Panc1 (cell line): ENCODE measurements at regions not wholly inside any gene's neighbourhood (a gene's known extent, or its start where the extent isn't known, plus 50 kb on each side); places are given as distances from the start of the nearest gene placed in this dataset.

Experiments
- ATAC-seq: fragments of 200-7000 bp; cut with Tn5 transposase; 2 replicates; pipeline ENCODE4 v1.9.1; 2020; ENCODE audit warnings: mild to moderate bottlenecking, moderate library complexity
- BruUV-seq: library from RNA; stranded (reverse); fragments of 400-500 nt; replicated peaks from 2 replicates; lab custom pipeline; 2021; lab: Mats Ljungman, UMichigan
- CTCF ChIA-PET: fragments of 300-600 bp; sonication (Branson Sonifier 250); formaldehyde crosslinking; loops from one replicate; lab custom pipeline; 2022; ENCODE audit warnings: antibody characterized with exemption; lab: Charles Lee
- POLR2A ChIA-PET: fragments of 300-600 bp; sonication (Branson Sonifier 250); formaldehyde crosslinking; loops from one replicate; lab custom pipeline; 2022; ENCODE audit warnings: antibody characterized with exemption; lab: Charles Lee
- DNase-seq: peaks from one replicate; pipeline ENCODE4 v3.0.0-alpha.2; 2010; ENCODE audit warnings: low read depth, low spot score
- H3K27ac ChIP-seq: 2 replicates; pipeline ENCODE4 v1.5.1; 2011; ENCODE audit warnings: mild to moderate bottlenecking, low read length, inconsistent platforms
- H3K27me3 ChIP-seq: fragments of 200-500 bp; sonication (Bioruptor generic); 2 replicates; pipeline ENCODE4 v1.6.0; 2014; ENCODE audit warnings: low read length, inconsistent platforms; ENCODE audit not compliant: control insufficient read depth, insufficient read depth
- H3K36me3 ChIP-seq: fragments of 200-500 bp; sonication (Bioruptor generic); 2 replicates; pipeline ENCODE4 v1.5.1; 2014; ENCODE audit warnings: inconsistent platforms, mild to moderate bottlenecking, low read length, moderate library complexity; ENCODE audit not compliant: control insufficient read depth, insufficient read depth
- H3K4me1 ChIP-seq: 2 replicates; pipeline ENCODE4 v1.5.1; 2011; ENCODE audit warnings: inconsistent platforms, mild to moderate bottlenecking, low read length, moderate library complexity; ENCODE audit not compliant: control insufficient read depth, insufficient read depth
- H3K4me3 ChIP-seq, 2 experiments: 2 replicates each; pipeline ENCODE4 v1.5.1; 2011 to 2012; ENCODE audit warnings: low read depth in 2 of 2, low read length in 2 of 2, mild to moderate bottlenecking in 2 of 2, inconsistent platforms in 1 of 2, moderate library complexity in 1 of 2
- H3K9me3 ChIP-seq: fragments of 200-500 bp; sonication (Bioruptor generic); 2 replicates; pipeline ENCODE4 v1.5.1; 2014; ENCODE audit warnings: low read depth, mild to moderate bottlenecking, inconsistent platforms, low read length, moderate library complexity; ENCODE audit not compliant: control insufficient read depth, insufficient read depth
- CTCF ChIP-seq: fragments of 450-650 bp; IDR thresholded peaks from 2 replicates; pipeline ENCODE4 v1.5.1; 2017; ENCODE audit warnings: mild to moderate bottlenecking
- POLR2AphosphoS5 ChIP-seq: IDR thresholded peaks from 2 replicates; pipeline ENCODE4 v1.6.1; 2012; ENCODE audit warnings: mild to moderate bottlenecking, low read depth, low read length, moderate library complexity
- REST ChIP-seq, 2 experiments: IDR thresholded peaks; 2 replicates each; pipeline ENCODE4 v1.6.1; 2011 to 2012; ENCODE audit warnings: low read depth in 2 of 2, control low read depth in 1 of 2, low read length in 1 of 2, mild to moderate bottlenecking in 1 of 2, moderate library complexity in 1 of 2; ENCODE audit not compliant: insufficient read depth in 1 of 2
- SIN3A ChIP-seq: IDR thresholded peaks from 2 replicates; pipeline ENCODE4 v1.6.1; 2012; ENCODE audit warnings: low read depth, mild to moderate bottlenecking, low read length, moderate library complexity, borderline replicate concordance; ENCODE audit not compliant: insufficient read depth
- TCF7L2 ChIP-seq: IDR thresholded peaks from 2 replicates; pipeline ENCODE4 v1.6.1; 2011; ENCODE audit warnings: mild to moderate bottlenecking, low read depth, low read length, inconsistent platforms
- in situ Hi-C: cut with HindIII; loops from 2 replicates; pipeline ENCODE4 v1.10.0; 2016; ENCODE audit warnings: low sequenced_read_pairs, low pct_unique_long_range_greater_than_20kb
- intact Hi-C: fragments of 100-400 bp; cut with micrococcal nuclease; formaldehyde crosslinking; loops from one replicate; pipeline ENCODE4 v1.10.0; 2022; ENCODE audit not compliant: unreplicated experiment

- BruUV-seq, result no TSS peak
- Histone ChIP-seq H3K27ac (no peak overlapping the region), H3K27me3 (no peaks in the 10 kb centered on the region), H3K4me3 (no peak overlapping the region), H3K9me3 (no peaks in the 10 kb centered on the region), H3K4me1 (no peaks in the 10 kb centered on the region), H3K36me3 (no peaks in the 10 kb centered on the region)
- DNase-seq (no peak), ATAC-seq (no peak)
- CTCF ChIA-PET, result no interaction called here
- TF ChIP-seq POLR2AphosphoS5 (no peak), TCF7L2 (no peak), CTCF (no peak), SIN3A (no peak), REST (IDR thresholded peaks at IDR 0.05; ENCODE audit: insufficient read depth in 1 of 2, low read depth in 2 of 2, low read length in 1 of 2) (no peak)
- in situ Hi-C loops, result no loop called here
- intact Hi-C loops, result no loop called here
- POLR2A ChIA-PET, result no interaction called here
These were observed 236.6 kb upstream of the MYO3A start for GRCh38 chr10:25697412-25697811.

- H3K4me1 ChIP-seq, result no peaks in the 10 kb centered on the region
- no peaks in the 10 kb centered on the region for H3K27me3 ChIP-seq
- H3K36me3 ChIP-seq, result no peaks in the 10 kb centered on the region
- H3K4me3 ChIP-seq, result no peak overlapping the region
- DNase-seq (no peak), ATAC-seq (no peak)
- H3K27ac ChIP-seq, result no peak overlapping the region
- TF ChIP-seq CTCF, result no peak
- POLR2A ChIA-PET, result no interaction called here
- CTCF ChIA-PET, result no interaction called here
- intact Hi-C loops, result no loop called here
- no TSS peak for BruUV-seq
- in situ Hi-C loops, result no loop called here
- no peaks in the 10 kb centered on the region for H3K9me3 ChIP-seq
These were observed 235.4 kb upstream of the MYO3A start for GRCh38 chr10:25698638-25699037.

GRCh38 chr10:25699631-25700030 is 234.4 kb upstream of the MYO3A start:
- no peak for TF ChIP-seq CTCF
- TF ChIP-seq TCF7L2, result no peak
- TF ChIP-seq POLR2AphosphoS5, result no peak
- no peak for TF ChIP-seq SIN3A
- no peak for TF ChIP-seq REST (IDR thresholded peaks at IDR 0.05; ENCODE audit: insufficient read depth in 1 of 2, low read depth in 2 of 2, low read length in 1 of 2)
- no TSS peak for BruUV-seq
- intact Hi-C loops, result loop anchor here (10.0 kb wide), 1 partner anchor 585 kb away; no protein-coding TSS in a partner anchor
- no peak for ATAC-seq
- no peaks in the 10 kb centered on the region for H3K9me3 ChIP-seq
- POLR2A ChIA-PET, result no interaction called here
- no peaks in the 10 kb centered on the region for H3K36me3 ChIP-seq
- no peak for DNase-seq
- H3K27ac ChIP-seq, result no peak overlapping the region
- in situ Hi-C loops, result no loop called here
- no peak overlapping the region for H3K4me3 ChIP-seq
- CTCF ChIA-PET, result no interaction called here
- H3K27me3 ChIP-seq, result no peaks in the 10 kb centered on the region
- no peaks in the 10 kb centered on the region for H3K4me1 ChIP-seq
